ENCODE measurements at regions not wholly inside any gene's neighbourhood (a gene's known extent, or its start where the extent isn't known, plus 50 kb on each side); places are given as distances from the start of the nearest gene placed in this dataset.

- H3K9me3 Mint-ChIP-seq: no peaks in the 10 kb centered on the region
- intact Hi-C loops (cut with micrococcal nuclease): no loop called here
- no peak overlapping the region for H3K27ac Mint-ChIP-seq
- ChIA-PET POLR2A (interaction anchor here (0.8 to 1.0 kb wide), 2 partner anchors 9 to 23 kb away, joined by 4 read pairs; no protein-coding TSS in a partner anchor), CTCF (interaction anchor here (0.6 kb wide), 1 partner anchor 427 kb away, joined by 4 read pairs; no protein-coding TSS in a partner anchor)
- H3K27me3 Mint-ChIP-seq: no peaks in the 10 kb centered on the region
- DNase-seq: no peak
- peaks cover 36% of the 10 kb centered on the region for H3K4me1 Mint-ChIP-seq (ENCODE audit: low read depth)
- H3K4me3 Mint-ChIP-seq: no peak overlapping the region
- H3K36me3 Mint-ChIP-seq: no peaks in the 10 kb centered on the region
Observed at GRCh38 chr5:143582869-143583268, 179.4 kb upstream of the NR3C1 start.

DNA sequence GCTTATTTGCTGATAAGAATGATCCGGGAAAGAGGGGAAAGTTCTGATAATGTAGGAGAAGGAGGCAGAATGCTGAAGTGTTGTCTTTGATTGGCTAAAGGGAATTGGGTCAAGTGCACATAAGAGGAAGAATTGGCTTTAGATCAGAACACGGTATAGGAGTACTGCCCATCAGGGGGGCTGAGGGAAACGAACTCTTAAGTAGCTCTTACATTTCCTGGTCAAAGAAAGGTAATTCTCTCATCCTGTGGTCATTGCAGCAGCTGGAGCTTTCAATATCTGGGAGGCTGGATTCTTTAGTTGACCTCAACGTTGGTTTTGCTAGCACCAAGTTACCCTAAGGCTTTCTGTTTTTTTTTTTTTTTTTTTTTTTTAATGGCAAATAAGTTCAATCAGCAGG is 178.7 kb upstream of the NR3C1 start:
- H3K4me1 Mint-ChIP-seq (ENCODE audit: low read depth): peaks cover 33% of the 10 kb centered on the region
- DNase-seq: no peak
- H3K27me3 Mint-ChIP-seq: no peaks in the 10 kb centered on the region
- intact Hi-C loops (cut with micrococcal nuclease): no loop called here
- ChIA-PET POLR2A (no interaction called here), CTCF (interaction anchor here (0.6 kb wide), 1 partner anchor 427 kb away, joined by 4 read pairs; no protein-coding TSS in a partner anchor)
- H3K4me3 Mint-ChIP-seq: no peak overlapping the region
- H3K27ac Mint-ChIP-seq: no peak overlapping the region
- H3K36me3 Mint-ChIP-seq: no peaks in the 10 kb centered on the region
- H3K9me3 Mint-ChIP-seq: no peaks in the 10 kb centered on the region

- Mint-ChIP-seq H3K27me3 (no peaks in the 10 kb centered on the region), H3K4me3 (no peak overlapping the region), H3K36me3 (no peaks in the 10 kb centered on the region), H3K9me3 (no peaks in the 10 kb centered on the region), H3K27ac (no peak overlapping the region), H3K4me1 (ENCODE audit: low read depth) (peaks cover 28% of the 10 kb centered on the region)
- ChIA-PET POLR2A (no interaction called here), CTCF (no interaction called here)
- DNase-seq: no peak
- intact Hi-C loops (cut with micrococcal nuclease): no loop called here
Observed at GRCh38 chr5:143581649-143582048, 178.2 kb upstream of the NR3C1 start.

DNA sequence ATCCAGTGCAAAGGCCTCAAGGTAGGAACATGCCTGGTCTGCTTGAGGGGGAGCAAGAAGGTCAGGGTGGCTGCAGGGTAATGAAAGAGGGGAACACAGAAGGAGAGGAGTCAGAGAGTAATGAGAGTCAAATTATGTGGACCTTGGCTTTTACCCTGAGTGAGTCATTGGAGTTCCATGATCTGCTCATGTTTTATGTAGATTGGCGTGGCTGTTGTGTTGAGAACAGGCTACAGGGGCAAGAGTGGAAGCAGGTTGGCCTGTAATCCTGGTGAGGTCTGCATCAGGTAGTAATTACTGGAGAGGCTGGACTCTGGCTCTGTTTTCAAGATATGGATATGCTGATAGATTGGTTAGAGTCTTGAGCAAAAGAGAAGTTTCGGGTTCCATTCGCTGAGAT is 177.7 kb upstream of the NR3C1 start:
- Mint-ChIP-seq H3K9me3 (no peaks in the 10 kb centered on the region), H3K4me3 (no peak overlapping the region), H3K27ac (no peak overlapping the region), H3K27me3 (no peaks in the 10 kb centered on the region), H3K4me1 (ENCODE audit: low read depth) (peaks cover 25% of the 10 kb centered on the region), H3K36me3 (no peaks in the 10 kb centered on the region)
- ChIA-PET POLR2A (no interaction called here), CTCF (no interaction called here)
- intact Hi-C loops (cut with micrococcal nuclease): no loop called here
- no peak for DNase-seq

DNA sequence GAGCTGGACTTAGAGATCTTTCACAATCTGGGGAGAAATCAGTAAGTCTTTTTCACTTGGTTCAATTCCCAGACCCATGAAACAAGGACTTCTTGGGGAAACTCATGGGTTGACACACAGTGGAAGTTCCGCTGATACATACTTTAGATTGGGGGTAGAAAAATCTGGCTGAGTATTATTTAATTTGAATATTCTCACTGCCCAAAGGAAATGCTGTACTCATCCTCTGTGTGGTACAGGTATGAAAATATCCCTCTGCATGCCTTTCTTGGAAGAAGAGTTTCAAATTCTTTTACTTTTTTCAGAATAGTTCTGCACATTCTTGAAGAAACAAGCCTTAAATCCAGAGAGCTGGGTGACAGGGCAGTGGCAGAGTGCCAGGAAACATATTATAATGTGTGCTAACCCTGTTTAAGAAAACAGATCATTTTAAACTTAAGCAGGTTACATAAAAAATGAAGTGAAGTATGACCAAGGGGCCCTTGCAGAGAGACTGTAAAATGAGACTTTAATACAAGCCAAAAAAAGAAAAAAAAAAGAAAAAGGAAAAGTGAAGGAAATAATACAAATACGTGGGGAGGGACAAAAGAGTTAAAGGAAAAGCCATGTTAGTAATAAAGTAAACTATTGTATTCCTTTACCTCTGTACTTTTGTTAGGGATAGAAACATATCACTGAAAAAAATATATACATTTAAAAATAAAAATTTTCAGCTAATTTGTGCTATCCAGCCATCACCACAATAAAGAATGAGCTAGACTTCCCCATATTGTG is 173.4 kb upstream of the NR3C1 start:
- intact Hi-C loops (cut with micrococcal nuclease): no loop called here
- Mint-ChIP-seq H3K27ac (no peak overlapping the region), H3K9me3 (no peaks in the 10 kb centered on the region), H3K4me3 (no peak overlapping the region), H3K4me1 (ENCODE audit: low read depth) (peaks cover 3% of the 10 kb centered on the region), H3K27me3 (no peaks in the 10 kb centered on the region), H3K36me3 (no peaks in the 10 kb centered on the region)
- ChIA-PET CTCF (no interaction called here), POLR2A (no interaction called here)
- DNase-seq: no peak

DNA sequence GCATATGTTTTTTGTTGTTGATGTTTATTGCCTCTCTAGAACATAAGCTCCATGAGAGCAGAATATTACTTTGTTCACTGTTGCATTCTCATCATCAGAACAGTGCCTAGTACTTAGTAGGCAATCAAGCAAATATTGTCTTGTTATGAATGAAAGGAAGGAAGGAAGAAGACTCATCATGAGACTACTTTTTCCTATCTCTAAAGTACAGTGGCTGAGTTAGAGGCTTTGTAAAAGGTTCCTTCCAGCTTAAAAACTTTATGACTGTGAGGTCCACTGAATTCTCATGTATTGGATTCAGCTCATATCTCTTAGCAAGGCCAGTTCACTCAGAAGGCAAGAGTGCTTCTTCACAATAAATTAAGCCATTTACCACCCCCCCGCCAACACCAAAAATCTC is 171.8 kb upstream of the NR3C1 start:
- Mint-ChIP-seq H3K4me1 (ENCODE audit: low read depth) (peaks cover 3% of the 10 kb centered on the region), H3K36me3 (no peaks in the 10 kb centered on the region), H3K27me3 (peaks cover 3% of the 10 kb centered on the region), H3K9me3 (no peaks in the 10 kb centered on the region), H3K27ac (no peak overlapping the region), H3K4me3 (no peak overlapping the region)
- intact Hi-C loops (cut with micrococcal nuclease): no loop called here
- DNase-seq: no peak
- CTCF ChIA-PET: interaction anchor here (1.0 to 1.6 kb wide), 2 partner anchors 30 to 249 kb away, joined by 3 to 4 read pairs; no protein-coding TSS in a partner anchor
- POLR2A ChIA-PET: interaction anchor here (1.5 kb wide), 1 partner anchor 10 kb away, joined by 3 read pairs; no protein-coding TSS in a partner anchor

- DNase-seq: no peak
- Mint-ChIP-seq H3K27me3 (peaks cover 3% of the 10 kb centered on the region), H3K4me3 (no peak overlapping the region), H3K4me1 (ENCODE audit: low read depth) (peaks cover 5% of the 10 kb centered on the region), H3K27ac (no peak overlapping the region), H3K9me3 (no peaks in the 10 kb centered on the region), H3K36me3 (no peaks in the 10 kb centered on the region)
- ChIA-PET CTCF (interaction anchor here (0.9 to 1.6 kb wide), 3 partner anchors 10 to 250 kb away, joined by 3 to 5 read pairs (median 3); no protein-coding TSS in a partner anchor), POLR2A (interaction anchor here (1.6 kb wide), 1 partner anchor 9 kb away, joined by 4 read pairs; no protein-coding TSS in a partner anchor)
- intact Hi-C loops (cut with micrococcal nuclease): no loop called here
Observed at GRCh38 chr5:143574236-143574635, 170.8 kb upstream of the NR3C1 start.

- H3K27ac Mint-ChIP-seq: no peak overlapping the region
- no peak for DNase-seq
- H3K4me1 Mint-ChIP-seq (ENCODE audit: low read depth): peaks cover 5% of the 10 kb centered on the region
- no peak overlapping the region for H3K4me3 Mint-ChIP-seq
- H3K27me3 Mint-ChIP-seq: peaks cover 3% of the 10 kb centered on the region
- H3K9me3 Mint-ChIP-seq: no peaks in the 10 kb centered on the region
- ChIA-PET POLR2A (interaction anchor here (1.6 kb wide), 1 partner anchor 10 kb away, joined by 4 read pairs; no protein-coding TSS in a partner anchor), CTCF (interaction anchor here (1.2 kb wide), 1 partner anchor 11 kb away, joined by 3 read pairs; no protein-coding TSS in a partner anchor)
- intact Hi-C loops (cut with micrococcal nuclease): no loop called here
- H3K36me3 Mint-ChIP-seq: no peaks in the 10 kb centered on the region
Observed at GRCh38 chr5:143573568-143574170, 170.2 kb upstream of the NR3C1 start.

DNA sequence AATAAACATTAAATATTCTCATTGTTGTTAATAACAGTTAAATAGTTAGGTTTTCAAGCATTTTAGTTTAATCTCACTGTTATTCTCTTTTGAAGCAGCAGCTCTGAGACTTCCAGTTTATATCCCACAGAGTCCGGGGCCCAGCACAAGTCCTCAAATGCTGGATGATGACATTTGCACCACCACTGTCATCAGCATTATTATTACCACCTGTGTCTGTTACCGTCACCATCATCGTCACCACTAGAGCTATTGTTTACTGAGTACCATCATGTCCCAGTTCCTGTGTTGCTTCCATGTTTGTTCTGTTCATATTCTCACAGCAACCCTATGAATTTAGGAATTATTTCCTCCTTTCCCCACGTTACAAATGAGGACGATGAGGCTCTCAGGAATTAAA is 169.2 kb upstream of the NR3C1 start:
- H3K27ac Mint-ChIP-seq: no peak overlapping the region
- peaks cover 5% of the 10 kb centered on the region for H3K4me1 Mint-ChIP-seq (ENCODE audit: low read depth)
- no peaks in the 10 kb centered on the region for H3K36me3 Mint-ChIP-seq
- intact Hi-C loops (cut with micrococcal nuclease): no loop called here
- no peak overlapping the region for H3K4me3 Mint-ChIP-seq
- H3K27me3 Mint-ChIP-seq: peaks cover 3% of the 10 kb centered on the region
- ChIA-PET POLR2A (interaction anchor here (1.5 kb wide), 1 partner anchor 33 kb away, joined by 3 read pairs; no protein-coding TSS in a partner anchor), CTCF (interaction anchor here (0.5 kb wide), 1 partner anchor 395 kb away, joined by 3 read pairs; no protein-coding TSS in a partner anchor)
- no peak for DNase-seq
- H3K9me3 Mint-ChIP-seq: no peaks in the 10 kb centered on the region

DNA sequence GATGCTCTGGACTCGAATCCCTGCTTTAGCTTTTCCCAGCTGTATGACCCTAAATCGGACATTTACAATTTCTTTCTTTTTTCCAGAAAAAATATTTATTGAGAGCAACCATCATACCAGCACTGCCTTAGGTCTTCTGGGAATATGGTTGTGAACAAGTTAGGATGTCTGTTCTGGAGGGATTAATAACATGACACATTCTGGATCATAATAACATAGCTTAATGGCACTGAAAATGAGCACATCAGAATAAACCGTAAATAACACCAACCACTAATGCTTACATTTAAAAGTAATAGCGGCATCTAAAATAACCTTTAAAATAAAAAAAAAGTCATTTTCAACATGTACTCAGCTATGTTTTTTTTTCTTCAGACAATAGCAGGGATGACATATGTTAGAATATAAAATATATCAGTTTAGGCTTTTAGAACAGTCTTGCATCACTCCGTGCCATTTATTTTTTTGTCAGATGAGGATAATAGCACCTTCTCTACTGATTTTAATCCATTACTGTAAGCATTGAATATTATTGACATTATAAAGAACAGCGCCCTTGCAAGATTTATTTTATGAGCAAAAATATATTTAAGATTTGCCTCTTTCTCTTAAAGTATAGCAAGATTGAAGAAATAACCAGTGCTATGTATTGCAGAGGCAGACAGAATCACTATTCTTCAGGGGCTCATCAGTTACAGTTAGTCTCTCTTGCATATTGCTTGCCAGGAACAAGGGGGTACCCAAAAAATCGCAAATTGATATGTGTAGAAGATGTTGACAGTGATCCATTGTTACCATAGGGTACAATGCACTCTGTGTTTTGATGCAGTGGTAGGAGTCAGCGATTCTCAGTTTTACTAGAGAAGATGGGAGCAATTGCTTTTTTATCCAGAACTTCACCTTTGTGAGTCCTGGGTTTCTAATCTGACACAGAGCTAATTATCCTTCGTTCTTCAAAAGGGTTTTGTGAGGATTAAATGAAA is 168.4 kb upstream of the NR3C1 start:
- Mint-ChIP-seq H3K4me1 (ENCODE audit: low read depth) (peaks cover 5% of the 10 kb centered on the region), H3K27ac (no peak overlapping the region), H3K36me3 (no peaks in the 10 kb centered on the region), H3K4me3 (no peak overlapping the region), H3K9me3 (no peaks in the 10 kb centered on the region), H3K27me3 (peaks cover 3% of the 10 kb centered on the region)
- POLR2A ChIA-PET: interaction anchor here (1.5 kb wide), 1 partner anchor 34 kb away, joined by 3 read pairs; no protein-coding TSS in a partner anchor
- DNase-seq: no peak
- CTCF ChIA-PET: interaction anchor here (0.7 kb wide), 1 partner anchor 390 kb away, joined by 3 read pairs; no protein-coding TSS in a partner anchor
- intact Hi-C loops (cut with micrococcal nuclease): no loop called here

DNA sequence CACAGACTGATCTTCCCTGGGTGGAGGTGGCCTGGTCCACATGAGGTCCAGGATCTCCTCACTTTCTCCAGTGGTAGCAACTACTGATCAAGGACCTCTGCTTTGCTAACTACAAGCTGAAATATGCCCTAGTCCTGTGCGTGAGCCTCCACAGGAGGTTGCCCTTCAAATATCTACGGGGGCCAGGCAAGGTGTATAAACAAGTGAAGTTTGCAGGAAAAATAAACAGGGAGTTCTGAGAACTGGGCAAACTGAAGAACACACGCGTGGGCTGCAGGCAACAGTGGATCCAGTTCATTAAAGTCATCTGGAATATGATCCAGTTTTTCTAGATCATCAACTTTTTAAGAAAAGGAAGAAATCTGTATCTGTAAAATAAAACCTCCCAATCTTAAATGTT is 167.5 kb upstream of the NR3C1 start:
- Mint-ChIP-seq H3K4me1 (ENCODE audit: low read depth) (peaks cover 3% of the 10 kb centered on the region), H3K9me3 (no peaks in the 10 kb centered on the region), H3K27me3 (peaks cover 3% of the 10 kb centered on the region), H3K27ac (no peak overlapping the region), H3K4me3 (no peak overlapping the region), H3K36me3 (no peaks in the 10 kb centered on the region)
- DNase-seq: no peak
- intact Hi-C loops (cut with micrococcal nuclease): no loop called here
- ChIA-PET POLR2A (no interaction called here), CTCF (no interaction called here)
